B cell (primary cell): ENCODE measurements at regions not wholly inside any gene's neighbourhood (a gene's known extent, or its start where the extent isn't known, plus 50 kb on each side); places are given as distances from the start of the nearest gene placed in this dataset.

ENCODE experiments used
- ATAC-seq: fragments of 200-7000 bp; cut with Tn5 transposase; one replicate; pipeline ENCODE4 v1.10.0; 2021; ENCODE audit warnings: low read depth, mild to moderate bottlenecking, moderate number of reproducible peaks, moderate library complexity
- CTCF ChIA-PET: fragments of 350-600 bp; sonication (Branson Sonifier 250); formaldehyde crosslinking; loops from one replicate; lab custom pipeline; 2021; ENCODE audit warnings: antibody characterized with exemption, inconsistent platforms; lab: Charles Lee
- POLR2A ChIA-PET: fragments of 350-600 bp; sonication (Branson Sonifier 250); formaldehyde crosslinking; loops from one replicate; lab custom pipeline; 2021; ENCODE audit warnings: antibody characterized with exemption; lab: Charles Lee
- DNase-seq: peaks from one replicate; pipeline ENCODE4 v3.0.0; 2013
- H2AFZ ChIP-seq: 2 replicates; pipeline ENCODE4 v1.6.1; 2012; ENCODE audit warnings: mild to moderate bottlenecking, low read depth, low read length; ENCODE audit not compliant: insufficient read depth, poor library complexity, severe bottlenecking
- H3K27ac ChIP-seq, 2 donors: 1 replicate in 1 of 2; 2 replicates in 1 of 2; pipeline ENCODE4 v1.5.1; 2012 to 2013; ENCODE audit warnings: low read length in 2 of 2, mild to moderate bottlenecking in 2 of 2, moderate library complexity in 1 of 2
- H3K27me3 ChIP-seq, 4 experiments: fragments of 200-600 bp in 1 of 4; sonication (generic) in 1 of 4; replicated peaks in 1 of 4; 1 replicate in 2 of 4; 2 replicates in 2 of 4; pipeline versions ENCODE4 v1.6.1 to v1.7.0; 2013 to 2016; ENCODE audit warnings: low read length in 3 of 4, mild to moderate bottlenecking in 2 of 4, mixed read lengths in 1 of 4, moderate library complexity in 1 of 4; ENCODE audit not compliant: insufficient read depth in 4 of 4, control insufficient read depth in 3 of 4; ENCODE audit errors: control extremely low read depth in 1 of 4
- H3K36me3 ChIP-seq, 2 experiments: replicated peaks in 1 of 2; 1 replicate in 1 of 2; 2 replicates in 1 of 2; pipeline versions ENCODE4 v1.6.1 to v1.7.1; 2013; ENCODE audit warnings: low read length in 1 of 2; ENCODE audit not compliant: insufficient read depth in 2 of 2, control insufficient read depth in 1 of 2; ENCODE audit errors: control extremely low read depth in 1 of 2, extremely low read depth in 1 of 2
- H3K4me1 ChIP-seq, 2 donors: fragments of 200-600 bp in 1 of 2; sonication (generic) in 1 of 2; 1 replicate in 1 of 2; 2 replicates in 1 of 2; pipeline versions ENCODE4 v1.5.1 to v1.6.1; 2013 to 2017; ENCODE audit warnings: low read length in 2 of 2; ENCODE audit not compliant: control insufficient read depth in 2 of 2, insufficient read depth in 2 of 2
- H3K4me2 ChIP-seq: replicated peaks from 2 replicates; pipeline ENCODE3; 2012; ENCODE audit warnings: mild to moderate bottlenecking, low read depth, low read length; ENCODE audit not compliant: poor library complexity, severe bottlenecking
- H3K4me3 ChIP-seq, 5 experiments: fragments of 200-600 bp in 1 of 5; sonication (generic) in 1 of 5; 1 replicate in 3 of 5; 2 replicates in 2 of 5; pipeline versions ENCODE4 v1.5.1 to v1.7.0; 2011 to 2016; ENCODE audit warnings: low read length in 4 of 5, mild to moderate bottlenecking in 4 of 5, low read depth in 2 of 5, control low read depth in 1 of 5, moderate library complexity in 1 of 5; ENCODE audit not compliant: insufficient read depth in 1 of 5; ENCODE audit errors: control extremely low read depth in 1 of 5, extremely low read depth in 1 of 5
- H3K79me2 ChIP-seq: fragments of 200-600 bp; sonication (generic); one replicate; pipeline ENCODE4 v1.6.0; 2016; ENCODE audit warnings: low read length; ENCODE audit not compliant: control insufficient read depth, insufficient read depth
- H3K9ac ChIP-seq: fragments of 200-600 bp; sonication (generic); 2 replicates; pipeline ENCODE4 v1.6.1; 2017; ENCODE audit warnings: mild to moderate bottlenecking, low read length, moderate library complexity
- H3K9me3 ChIP-seq, 3 donors: one replicate each; pipeline versions ENCODE4 v1.6.1 to v1.7.1; 2013; ENCODE audit warnings: low read length in 2 of 3; ENCODE audit not compliant: control insufficient read depth in 2 of 3, insufficient read depth in 1 of 3; ENCODE audit errors: control extremely low read depth in 1 of 3
- H4K20me1 ChIP-seq: 2 replicates; pipeline ENCODE4 v1.6.0; 2012; ENCODE audit warnings: mild to moderate bottlenecking, low read length; ENCODE audit not compliant: insufficient read depth, control insufficient read depth, poor library complexity, severe bottlenecking
- H3K27ac Mint-ChIP-seq: one replicate; pipeline ENCODE4 v1.8.0; 2021; ENCODE audit warnings: mixed read lengths
- H3K27me3 Mint-ChIP-seq: one replicate; pipeline ENCODE4 v1.8.0; 2021; ENCODE audit warnings: mixed read lengths
- H3K4me1 Mint-ChIP-seq: one replicate; pipeline ENCODE4 v1.8.0; 2021; ENCODE audit warnings: mixed read lengths
- H3K4me3 Mint-ChIP-seq: one replicate; pipeline ENCODE4 v1.8.0; 2021; ENCODE audit warnings: mixed read lengths
- H3K9me3 Mint-ChIP-seq: one replicate; pipeline ENCODE4 v1.8.0; 2022; ENCODE audit warnings: mixed read lengths; ENCODE audit not compliant: insufficient read depth
- EZH2 ChIP-seq: IDR thresholded peaks from 2 replicates; pipeline ENCODE4 v1.6.1; 2012; ENCODE audit warnings: borderline replicate concordance, low read depth, mild to moderate bottlenecking, moderate library complexity, low read length; ENCODE audit not compliant: insufficient read depth, poor library complexity, severe bottlenecking
- WGBS: methylation state at CpG from one replicate; pipeline ENCODE4 v1.1.5; 2013; ENCODE audit warnings: missing lambda C conversion rate; ENCODE audit not compliant: insufficient coverage; 5-methylcytosine and 5-hydroxymethylcytosine counted together
- intact Hi-C: fragments of 100-400 bp; cut with micrococcal nuclease; formaldehyde crosslinking; loops from one replicate; pipeline ENCODE4 v1.10.0; 2022
- TF ChIP-seq, protein P1 (sequence below): fragments of 200-600 bp; IDR thresholded peaks from one replicate; pipeline ENCODE4 v1.8.0; 2022; ENCODE audit warnings: antibody characterized with exemption, mild to moderate bottlenecking

GRCh38 chr6:67735623-67736022 is 899.5 kb upstream of the ADGRB3 start:
- WGBS, result no CpG with 5 or more reads among the region's 1 CpG

DNA sequence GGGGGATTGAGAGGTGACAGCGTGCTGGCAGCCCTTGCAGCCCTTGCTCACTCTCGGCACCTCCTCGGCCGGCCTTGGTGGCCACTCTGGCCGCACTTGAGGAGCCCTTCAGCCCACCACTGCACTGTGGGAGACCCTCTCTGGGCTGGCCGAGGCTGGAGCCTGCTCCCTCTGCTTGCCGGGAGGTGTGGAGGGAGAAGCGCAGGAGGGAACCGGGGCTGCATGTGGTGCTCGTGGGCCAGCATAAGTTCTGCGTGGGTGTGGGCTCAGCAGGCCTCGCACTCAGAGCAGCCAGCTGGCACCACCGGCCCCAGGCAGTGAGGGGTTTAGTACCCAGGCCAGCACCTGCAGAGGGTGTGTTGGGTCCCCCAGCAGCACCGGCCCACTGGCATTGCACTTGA is 912.2 kb upstream of the ADGRB3 start:
- no peak overlapping the region for H3K4me2 ChIP-seq
- no peaks in the 10 kb centered on the region for H3K79me2 ChIP-seq
- peaks cover 0 to 12% (median 0%) of the 10 kb centered on the region in 3 donors for H3K9me3 ChIP-seq
- Mint-ChIP-seq H3K9me3 (peaks cover 7% of the 10 kb centered on the region), H3K27ac (no peak overlapping the region), H3K27me3 (no peaks in the 10 kb centered on the region), H3K4me1 (no peaks in the 10 kb centered on the region), H3K4me3 (no peak overlapping the region)
- ATAC-seq (no peak), DNase-seq (no peak)
- no peak overlapping the region for H3K27ac ChIP-seq
- intact Hi-C loops, result no loop called here
- H3K27me3 ChIP-seq, result no peaks in the 10 kb centered on the region
- H3K4me3 ChIP-seq, result no peak overlapping the region
- H3K9ac ChIP-seq, result no peak overlapping the region
- no peaks in the 10 kb centered on the region for H3K4me1 ChIP-seq
- TF ChIP-seq EZH2, result no peak
- no peak overlapping the region for H2AFZ ChIP-seq
- WGBS, result 81% methylated on average over 14 of the region's 14 CpGs
- H3K36me3 ChIP-seq, result no peaks in the 10 kb centered on the region
- ChIA-PET POLR2A (no interaction called here), CTCF (no interaction called here)
- no peaks in the 10 kb centered on the region for H4K20me1 ChIP-seq

More at GRCh38 chr6:67735623-67736022, 899.5 kb upstream of the ADGRB3 start:
- H4K20me1 ChIP-seq, result no peaks in the 10 kb centered on the region
- Mint-ChIP-seq H3K4me1 (no peaks in the 10 kb centered on the region), H3K27ac (no peak overlapping the region), H3K27me3 (no peaks in the 10 kb centered on the region), H3K9me3 (no peaks in the 10 kb centered on the region), H3K4me3 (no peak overlapping the region)
- ChIA-PET CTCF (no interaction called here), POLR2A (no interaction called here)
- ATAC-seq (no peak), DNase-seq (no peak)
- no peaks in the 10 kb centered on the region for H3K79me2 ChIP-seq
- H2AFZ ChIP-seq, result no peak overlapping the region
- intact Hi-C loops, result no loop called here
- TF ChIP-seq EZH2, result no peak
- TF ChIP-seq, protein P1, sequence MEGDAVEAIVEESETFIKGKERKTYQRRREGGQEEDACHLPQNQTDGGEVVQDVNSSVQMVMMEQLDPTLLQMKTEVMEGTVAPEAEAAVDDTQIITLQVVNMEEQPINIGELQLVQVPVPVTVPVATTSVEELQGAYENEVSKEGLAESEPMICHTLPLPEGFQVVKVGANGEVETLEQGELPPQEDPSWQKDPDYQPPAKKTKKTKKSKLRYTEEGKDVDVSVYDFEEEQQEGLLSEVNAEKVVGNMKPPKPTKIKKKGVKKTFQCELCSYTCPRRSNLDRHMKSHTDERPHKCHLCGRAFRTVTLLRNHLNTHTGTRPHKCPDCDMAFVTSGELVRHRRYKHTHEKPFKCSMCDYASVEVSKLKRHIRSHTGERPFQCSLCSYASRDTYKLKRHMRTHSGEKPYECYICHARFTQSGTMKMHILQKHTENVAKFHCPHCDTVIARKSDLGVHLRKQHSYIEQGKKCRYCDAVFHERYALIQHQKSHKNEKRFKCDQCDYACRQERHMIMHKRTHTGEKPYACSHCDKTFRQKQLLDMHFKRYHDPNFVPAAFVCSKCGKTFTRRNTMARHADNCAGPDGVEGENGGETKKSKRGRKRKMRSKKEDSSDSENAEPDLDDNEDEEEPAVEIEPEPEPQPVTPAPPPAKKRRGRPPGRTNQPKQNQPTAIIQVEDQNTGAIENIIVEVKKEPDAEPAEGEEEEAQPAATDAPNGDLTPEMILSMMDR, result no peak
- H3K4me3 ChIP-seq, result no peak overlapping the region
- H3K4me1 ChIP-seq, result no peaks in the 10 kb centered on the region
- no peaks in the 10 kb centered on the region for H3K27me3 ChIP-seq
- H3K4me2 ChIP-seq, result no peak overlapping the region
- H3K9me3 ChIP-seq, result peaks cover 0 to 9% (median 0%) of the 10 kb centered on the region in 3 donors
- H3K36me3 ChIP-seq, result no peaks in the 10 kb centered on the region
- no peak overlapping the region for H3K9ac ChIP-seq
- H3K27ac ChIP-seq, result no peak overlapping the region
